Gastroesophageal sphincter (tissue), 4 donors: ENCODE measurements at regions not wholly inside any gene's neighbourhood (a gene's known extent, or its start where the extent isn't known, plus 50 kb on each side); places are given as distances from the start of the nearest gene placed in this dataset.

Source experiments
- ATAC-seq: fragments of 150-250 bp; one replicate; pipeline ENCODE4 v1.9.1; 2016; ENCODE audit warnings: mild to moderate bottlenecking, moderate library complexity
- H3K27ac ChIP-seq, 4 donors: fragments of 200-600 bp; sonication (generic) in 3 of 4; 1 replicate in 3 of 4; 2 replicates in 1 of 4; pipeline ENCODE4 v1.5.1; 2016 to 2019
- H3K27me3 ChIP-seq: fragments of 200-600 bp; sonication (generic); one replicate; pipeline ENCODE4 v1.5.1; 2019
- H3K36me3 ChIP-seq, 2 donors: fragments of 200-600 bp; sonication (generic); one replicate each; pipeline ENCODE4 v1.5.1; 2019; ENCODE audit warnings: control low read depth in 1 of 2
- H3K4me1 ChIP-seq, 3 donors: fragments of 200-600 bp; sonication (generic); 1 replicate in 2 of 3; 2 replicates in 1 of 3; pipeline ENCODE4 v1.5.1; 2016 to 2019; ENCODE audit warnings: control low read depth in 2 of 3
- H3K4me3 ChIP-seq, 2 donors: fragments of 200-600 bp; sonication (generic); one replicate each; pipeline ENCODE4 v1.5.1; 2019; ENCODE audit warnings: mild to moderate bottlenecking in 1 of 2, moderate library complexity in 1 of 2
- H3K9me3 ChIP-seq, 3 donors: fragments of 200-600 bp; sonication (generic); one replicate each; pipeline ENCODE4 v1.5.1; 2017 to 2019; ENCODE audit warnings: control low read depth in 2 of 3
- EP300 ChIP-seq: sonication (generic); formaldehyde crosslinking; IDR thresholded peaks from one replicate; pipeline ENCODE4 v1.6.1; 2017; ENCODE audit warnings: antibody characterized with exemption, mild to moderate bottlenecking
- POLR2A ChIP-seq, 2 donors: fragments of 450-650 bp; IDR thresholded peaks; one replicate each; pipeline ENCODE4 v1.6.1; 2017; ENCODE audit warnings: antibody characterized with exemption in 2 of 2, mild to moderate bottlenecking in 2 of 2, moderate library complexity in 1 of 2
- POLR2AphosphoS5 ChIP-seq: sonication (generic); formaldehyde crosslinking; IDR thresholded peaks from one replicate; pipeline ENCODE4 v1.6.1; 2017; ENCODE audit warnings: antibody characterized with exemption
- WGBS, 2 donors: methylation state at CpG; one replicate each; pipeline ENCODE4 v1.1.5; 2018; ENCODE audit warnings: low coverage in 1 of 2; 5-methylcytosine and 5-hydroxymethylcytosine counted together
- TF ChIP-seq, protein P1 (sequence below), 4 experiments: fragments of 200-600 bp in 2 of 4; fragments of 450-650 bp in 2 of 4; sonication (generic) in 1 of 4; IDR thresholded peaks; one replicate each; pipeline ENCODE4 v1.5.1; 2017 to 2019; ENCODE audit warnings: antibody characterized with exemption in 4 of 4, mild to moderate bottlenecking in 2 of 4, moderate library complexity in 2 of 4

DNA sequence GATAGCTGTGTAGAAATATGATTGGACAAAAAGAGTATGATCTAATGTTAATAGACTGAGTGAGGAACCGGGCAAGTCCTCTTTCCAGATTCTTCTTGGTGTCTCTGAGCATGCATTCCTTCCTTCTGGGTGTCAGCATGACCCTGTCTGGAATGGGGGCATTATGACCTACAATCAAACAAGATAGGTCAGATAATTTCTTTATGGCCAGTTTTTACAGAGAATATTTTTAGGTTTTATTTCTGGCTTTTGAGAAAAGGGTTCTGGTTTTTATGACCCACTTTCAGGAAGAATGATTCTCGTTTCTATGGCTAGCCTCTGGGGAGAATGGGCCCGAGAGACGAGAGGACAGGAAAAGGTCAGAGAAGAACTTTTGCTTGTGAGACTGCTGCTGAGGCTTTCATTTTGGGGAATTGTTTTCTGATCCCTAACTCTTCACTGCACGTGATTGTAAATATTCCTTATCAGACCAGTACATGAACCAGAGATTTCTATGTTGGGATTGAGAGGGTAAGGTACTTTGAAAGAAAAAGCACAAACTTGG is 383.8 kb downstream of the AASDHPPT start:
- ATAC-seq = no peak
- TF ChIP-seq POLR2AphosphoS5 (no peak), EP300 (no peak), POLR2A (IDR thresholded peaks at IDR 0.05) (no peak)
- TF ChIP-seq, protein P1, sequence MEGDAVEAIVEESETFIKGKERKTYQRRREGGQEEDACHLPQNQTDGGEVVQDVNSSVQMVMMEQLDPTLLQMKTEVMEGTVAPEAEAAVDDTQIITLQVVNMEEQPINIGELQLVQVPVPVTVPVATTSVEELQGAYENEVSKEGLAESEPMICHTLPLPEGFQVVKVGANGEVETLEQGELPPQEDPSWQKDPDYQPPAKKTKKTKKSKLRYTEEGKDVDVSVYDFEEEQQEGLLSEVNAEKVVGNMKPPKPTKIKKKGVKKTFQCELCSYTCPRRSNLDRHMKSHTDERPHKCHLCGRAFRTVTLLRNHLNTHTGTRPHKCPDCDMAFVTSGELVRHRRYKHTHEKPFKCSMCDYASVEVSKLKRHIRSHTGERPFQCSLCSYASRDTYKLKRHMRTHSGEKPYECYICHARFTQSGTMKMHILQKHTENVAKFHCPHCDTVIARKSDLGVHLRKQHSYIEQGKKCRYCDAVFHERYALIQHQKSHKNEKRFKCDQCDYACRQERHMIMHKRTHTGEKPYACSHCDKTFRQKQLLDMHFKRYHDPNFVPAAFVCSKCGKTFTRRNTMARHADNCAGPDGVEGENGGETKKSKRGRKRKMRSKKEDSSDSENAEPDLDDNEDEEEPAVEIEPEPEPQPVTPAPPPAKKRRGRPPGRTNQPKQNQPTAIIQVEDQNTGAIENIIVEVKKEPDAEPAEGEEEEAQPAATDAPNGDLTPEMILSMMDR (IDR thresholded peaks at IDR 0.05) = no peak
- H3K36me3 ChIP-seq = no peaks in the 10 kb centered on the region
- H3K9me3 ChIP-seq = no peaks in the 10 kb centered on the region
- H3K27me3 ChIP-seq = no peaks in the 10 kb centered on the region
- no peak overlapping the region for H3K27ac ChIP-seq
- 41 to 72% methylated on average over 5 of the region's 5 CpGs for WGBS, 2 donors
- H3K4me1 ChIP-seq = no peaks in the 10 kb centered on the region
- H3K4me3 ChIP-seq = no peak overlapping the region

GRCh38 chr11:106461839-106462545 is 384.5 kb downstream of the AASDHPPT start:
- Histone ChIP-seq H3K36me3 (no peaks in the 10 kb centered on the region), H3K27me3 (no peaks in the 10 kb centered on the region), H3K4me1 (peaks cover 0 to 7% (median 0%) of the 10 kb centered on the region in 3 donors), H3K9me3 (no peaks in the 10 kb centered on the region), H3K27ac (no peak overlapping the region), H3K4me3 (no peak overlapping the region)
- no peak for ATAC-seq
- TF ChIP-seq POLR2A (IDR thresholded peaks at IDR 0.05) = no peak
- TF ChIP-seq POLR2AphosphoS5 = no peak
- no peak for TF ChIP-seq EP300
- TF ChIP-seq, protein P1 (IDR thresholded peaks at IDR 0.05) = no peak
- WGBS, 2 donors = 69 to 88% methylated on average over 4 of the region's 4 CpGs

- H3K9me3 ChIP-seq = no peaks in the 10 kb centered on the region
- no peaks in the 10 kb centered on the region for H3K27me3 ChIP-seq
- TF ChIP-seq, protein P1 (IDR thresholded peaks at IDR 0.05) = no peak
- TF ChIP-seq POLR2AphosphoS5 = no peak
- no peak for TF ChIP-seq POLR2A (IDR thresholded peaks at IDR 0.05)
- TF ChIP-seq EP300 = no peak
- no peak overlapping the region for H3K4me3 ChIP-seq
- no peak overlapping the region for H3K27ac ChIP-seq
- peaks cover 0 to 9% (median 0%) of the 10 kb centered on the region in 3 donors for H3K4me1 ChIP-seq
- ATAC-seq = no peak
- 25 to 50% methylated on average over 1 of the region's 1 CpG for WGBS, 2 donors
- no peaks in the 10 kb centered on the region for H3K36me3 ChIP-seq
Observed at GRCh38 chr11:106463154-106463553, 385.7 kb downstream of the AASDHPPT start.

GRCh38 chr11:106463796-106464201 is 386.3 kb downstream of the AASDHPPT start:
- H3K4me3 ChIP-seq = no peak overlapping the region
- H3K4me1 ChIP-seq = peaks cover 0 to 9% (median 0%) of the 10 kb centered on the region in 3 donors
- no peaks in the 10 kb centered on the region for H3K36me3 ChIP-seq
- H3K27ac ChIP-seq = no peak overlapping the region
- no peaks in the 10 kb centered on the region for H3K9me3 ChIP-seq
- no peak for ATAC-seq
- 47 to 67% methylated on average over 2 to 4 of the region's 4 CpGs for WGBS, 2 donors
- H3K27me3 ChIP-seq = no peaks in the 10 kb centered on the region
- TF ChIP-seq, protein P1 (IDR thresholded peaks at IDR 0.05) = no peak
- TF ChIP-seq EP300 (no peak), POLR2AphosphoS5 (no peak), POLR2A (IDR thresholded peaks at IDR 0.05) (no peak)

- H3K4me3 ChIP-seq = no peak overlapping the region
- no peak for TF ChIP-seq POLR2AphosphoS5
- no peak for TF ChIP-seq EP300
- TF ChIP-seq, protein P1 (IDR thresholded peaks at IDR 0.05) = no peak
- TF ChIP-seq POLR2A (IDR thresholded peaks at IDR 0.05) = no peak
- H3K27ac ChIP-seq = no peak overlapping the region
- ATAC-seq = no peak
- no peaks in the 10 kb centered on the region for H3K27me3 ChIP-seq
- no peaks in the 10 kb centered on the region for H3K9me3 ChIP-seq
- H3K36me3 ChIP-seq = no peaks in the 10 kb centered on the region
- peaks cover 0 to 9% (median 0%) of the 10 kb centered on the region in 3 donors for H3K4me1 ChIP-seq
Observed at GRCh38 chr11:106464728-106465127, 387.3 kb downstream of the AASDHPPT start.
